GM19240 (cell line): ENCODE measurements at regions not wholly inside any gene's neighbourhood (a gene's known extent, or its start where the extent isn't known, plus 50 kb on each side); places are given as distances from the start of the nearest gene placed in this dataset.

Experiments
- DNase-seq: peaks from one replicate; pipeline ENCODE4 v3.0.0; 2011; ENCODE audit warnings: low spot score; ENCODE audit not compliant: insufficient read length

DNA sequence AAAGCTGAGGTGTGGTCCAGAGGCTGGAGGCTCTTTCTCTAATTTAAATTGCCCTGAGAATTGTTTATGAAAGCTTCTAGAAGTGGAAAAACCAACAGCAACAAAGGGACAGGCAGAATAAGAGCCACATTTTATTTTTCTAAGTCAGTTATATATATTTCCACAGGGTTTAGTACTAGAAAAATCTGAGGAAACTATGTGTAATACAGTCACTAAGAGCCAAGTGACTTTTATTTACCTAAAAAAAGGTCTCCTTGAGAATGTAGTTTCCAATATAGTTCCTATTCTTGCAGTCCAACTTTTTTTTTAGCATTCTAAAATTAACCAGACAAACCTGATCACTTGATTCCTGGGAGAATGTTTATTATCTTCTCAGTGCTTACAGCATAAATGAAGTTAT is 296.6 kb upstream of the MYOCD start:
- DNase-seq, result no peak

- DNase-seq, result no peak
Observed at GRCh38 chr17:12376276-12376675, 289.4 kb upstream of the MYOCD start.

- no peak for DNase-seq
Observed at GRCh38 chr17:12386225-12386624, 279.5 kb upstream of the MYOCD start.

DNA sequence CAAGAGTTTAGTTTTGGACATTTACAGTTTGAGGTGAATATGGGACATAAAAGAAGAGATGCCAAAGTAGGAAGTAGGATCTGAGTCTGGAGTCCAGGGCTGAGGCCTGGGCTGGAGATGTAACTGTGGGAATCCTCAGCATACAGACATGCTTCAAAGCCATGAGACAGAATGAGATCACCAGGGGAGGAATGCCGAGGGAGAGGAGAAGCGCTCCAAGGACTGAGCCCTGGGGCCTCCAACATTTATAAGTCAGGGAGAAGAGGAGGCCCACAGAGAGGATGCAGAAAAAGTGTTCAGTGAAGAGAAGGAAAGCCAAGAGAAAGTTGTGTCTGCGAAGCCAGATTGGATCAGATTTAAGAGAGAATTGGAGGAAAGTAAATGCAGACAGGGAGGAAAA is 277.5 kb upstream of the MYOCD start:
- DNase-seq, result no peak

DNA sequence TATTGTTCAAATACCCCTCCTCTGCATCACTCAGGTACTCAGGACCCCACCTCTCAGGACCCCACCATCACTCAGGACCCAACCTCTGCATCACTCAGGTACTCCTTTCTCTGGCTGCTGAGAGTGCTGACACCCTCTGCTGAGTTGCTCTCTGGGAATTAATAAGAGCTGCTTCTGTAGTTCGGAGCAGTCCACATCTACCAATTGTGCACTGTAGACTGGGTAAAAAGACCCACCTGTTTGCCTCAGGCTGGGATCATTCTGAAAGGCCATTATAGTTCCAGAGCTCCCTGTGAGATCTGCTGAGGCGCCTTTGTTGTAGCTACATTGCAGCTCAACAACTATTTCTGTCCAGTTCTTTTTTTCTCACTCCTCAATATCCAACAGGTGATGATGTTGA is 276.3 kb upstream of the MYOCD start:
- no peak for DNase-seq

DNA sequence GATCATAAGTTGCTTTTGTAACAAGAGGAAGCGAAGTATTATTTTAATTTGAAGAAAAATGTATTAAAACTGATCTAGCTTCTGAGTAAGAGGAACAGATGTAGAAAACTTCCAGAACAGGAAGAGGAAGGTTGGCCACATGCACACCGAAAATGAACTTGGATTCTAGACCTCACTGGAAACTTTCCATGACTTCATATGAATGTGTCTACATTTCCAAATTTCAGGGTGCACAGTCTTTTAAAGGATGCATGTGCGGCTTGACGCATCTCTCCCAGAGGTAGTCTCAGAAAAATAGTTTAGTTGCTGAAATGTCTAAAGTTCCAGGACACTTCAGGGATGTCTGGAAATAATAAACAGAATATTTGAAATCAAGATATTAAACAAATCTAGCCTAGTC is 275.1 kb upstream of the MYOCD start:
- DNase-seq, result no peak

DNA sequence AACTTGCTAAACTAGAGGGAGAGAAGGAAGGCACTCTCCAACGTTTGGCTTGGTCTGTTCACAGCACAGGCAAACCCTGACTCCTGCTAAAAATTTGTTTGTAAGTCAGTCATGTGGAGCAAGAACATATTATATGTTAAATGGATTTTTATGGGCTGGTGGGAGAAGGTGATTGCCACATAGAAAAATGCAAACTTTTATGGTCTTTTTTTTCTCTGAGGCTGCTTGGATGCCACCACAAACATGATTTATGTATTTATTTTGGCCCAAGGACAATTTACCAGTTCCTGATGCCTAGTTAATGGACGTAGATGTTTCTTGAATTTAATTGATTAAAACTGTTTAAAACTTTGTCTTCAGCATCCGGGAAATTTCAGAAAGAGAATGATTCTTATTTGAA is 274.2 kb upstream of the MYOCD start:
- no peak for DNase-seq

- no peak for DNase-seq
Observed at GRCh38 chr17:12395733-12396354, 269.8 kb upstream of the MYOCD start.

DNA sequence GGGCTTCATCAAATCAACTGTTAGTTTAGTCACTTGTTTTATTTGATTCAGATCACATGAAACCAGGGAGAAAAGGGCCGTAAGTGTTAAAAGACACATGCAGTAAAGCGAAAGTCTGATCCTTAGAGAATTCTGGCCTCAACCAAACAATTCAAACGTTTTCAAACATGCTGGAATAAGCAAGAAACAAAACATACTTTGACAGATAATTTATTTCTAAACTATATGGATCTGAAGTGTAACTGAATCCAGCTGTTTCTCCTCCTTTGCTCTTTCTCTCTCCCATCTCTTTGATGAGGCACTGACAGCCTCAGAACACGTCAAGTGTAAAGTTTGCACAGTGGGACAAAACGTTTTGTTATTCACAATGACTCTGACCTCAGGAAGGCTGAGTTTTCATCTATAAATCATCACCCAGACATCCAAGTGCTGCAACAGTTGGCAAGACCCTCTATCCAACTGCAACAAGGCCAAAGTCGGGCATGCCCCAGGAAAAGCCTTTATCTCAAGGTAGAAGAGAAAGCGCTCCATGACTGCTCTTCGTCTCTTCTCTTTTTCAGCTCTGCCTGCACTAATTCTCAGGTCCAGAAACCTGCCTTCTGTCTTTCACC is 267.1 kb upstream of the MYOCD start:
- DNase-seq, result no peak

- no peak for DNase-seq
Observed at GRCh38 chr17:12402963-12403622, 262.6 kb upstream of the MYOCD start.

GRCh38 chr17:12403881-12404398 is 261.8 kb upstream of the MYOCD start:
- no peak for DNase-seq

GRCh38 chr17:12406623-12407215 is 259.0 kb upstream of the MYOCD start:
- no peak for DNase-seq

GRCh38 chr17:12407495-12408252 is 258.0 kb upstream of the MYOCD start:
- no peak for DNase-seq

DNA sequence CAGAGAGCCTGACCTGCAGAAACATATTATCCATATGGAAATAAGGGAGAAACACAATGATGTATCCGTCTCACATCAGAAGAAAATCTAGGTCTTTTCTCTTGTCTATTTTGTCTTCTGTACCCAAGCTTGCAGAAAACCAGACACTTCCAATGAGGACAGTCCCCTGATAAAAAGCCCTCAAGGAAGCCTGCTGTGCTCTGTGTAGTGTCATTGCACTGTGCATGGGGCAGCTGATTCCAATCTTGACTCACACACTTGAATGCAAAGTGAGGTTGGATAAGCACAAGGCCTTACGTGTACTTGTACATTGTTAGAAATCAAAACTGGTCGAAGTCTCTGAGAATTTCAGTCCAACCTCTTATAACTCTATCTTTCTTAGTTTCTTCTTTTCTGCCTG is 256.6 kb upstream of the MYOCD start:
- DNase-seq, result no peak

- DNase-seq, result no peak
Observed at GRCh38 chr17:12410717-12411116, 255.0 kb upstream of the MYOCD start.

DNA sequence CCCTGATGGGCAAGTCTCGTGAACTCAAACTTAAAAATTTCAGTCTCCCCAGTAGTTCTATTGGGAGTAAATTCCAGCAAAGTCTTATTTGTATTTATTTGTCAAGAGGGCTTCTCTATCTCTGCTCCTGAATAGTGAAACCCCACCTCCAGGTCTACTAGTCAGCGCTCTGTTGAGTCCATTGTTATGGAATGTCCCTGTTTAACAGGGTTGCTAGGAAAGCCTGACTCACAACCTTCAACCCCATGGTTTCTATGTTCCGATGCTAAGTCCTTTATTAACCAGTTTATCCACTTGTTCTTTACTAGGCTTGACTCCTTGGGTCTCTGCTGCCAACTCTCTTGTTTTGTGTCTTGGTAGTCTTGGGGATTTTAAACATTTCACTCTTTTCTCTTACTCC is 250.7 kb upstream of the MYOCD start:
- no peak for DNase-seq

- no peak for DNase-seq
Observed at GRCh38 chr17:12421077-12421476, 244.6 kb upstream of the MYOCD start.

DNA sequence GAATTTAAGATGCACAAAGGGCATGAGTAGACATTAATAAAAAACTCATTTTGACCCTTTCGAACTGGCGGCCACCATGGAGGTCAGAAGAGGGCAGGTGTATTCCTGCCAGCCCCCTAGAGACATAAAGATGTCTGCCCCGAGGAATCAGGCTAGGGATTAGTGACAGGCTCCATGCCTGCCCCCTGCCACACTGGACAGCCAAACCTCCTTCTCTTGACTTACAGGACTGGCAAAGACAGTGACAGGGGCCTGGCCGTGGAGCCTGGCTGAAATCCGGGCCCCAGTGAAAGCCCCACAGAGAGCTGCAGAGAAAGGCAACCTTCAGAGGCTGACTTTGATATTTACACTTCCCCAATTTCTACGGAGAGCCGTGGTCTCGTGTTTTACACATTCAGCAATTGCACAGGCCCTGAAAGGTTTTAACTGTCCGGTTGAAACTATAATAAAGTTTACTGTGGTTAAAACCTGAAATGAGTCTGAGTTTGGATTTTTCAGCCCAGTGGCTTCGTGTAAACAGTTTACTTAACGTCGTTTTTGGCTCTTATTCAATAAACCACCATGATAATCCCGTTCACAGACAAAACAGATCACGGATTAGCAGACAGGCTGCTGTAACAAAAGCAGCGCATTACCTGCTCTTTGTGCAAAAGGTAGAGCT is 243.9 kb upstream of the MYOCD start:
- DNase-seq, result no peak

GRCh38 chr17:12422651-12423050 is 243.0 kb upstream of the MYOCD start:
- DNase-seq, result no peak

DNA sequence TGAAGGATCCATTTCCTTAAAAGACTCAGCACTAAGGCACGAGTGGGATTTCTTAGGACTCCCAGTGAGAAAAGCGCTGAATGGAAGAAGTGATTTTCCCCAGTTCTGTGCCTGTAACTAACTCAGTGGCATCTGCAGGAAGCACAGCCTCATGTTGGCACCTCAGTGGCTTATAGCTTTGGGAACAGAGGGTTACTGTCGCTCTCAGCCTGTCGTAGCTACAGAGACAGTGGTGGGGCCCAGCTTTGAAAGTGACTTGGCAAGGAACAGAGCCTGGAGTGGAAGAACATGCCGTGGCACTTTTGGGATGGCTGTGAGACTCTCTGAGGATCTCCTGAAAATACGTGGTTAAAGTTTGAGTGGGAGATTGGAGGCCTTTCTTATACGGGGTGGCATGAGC is 242.4 kb upstream of the MYOCD start:
- DNase-seq, result no peak

DNA sequence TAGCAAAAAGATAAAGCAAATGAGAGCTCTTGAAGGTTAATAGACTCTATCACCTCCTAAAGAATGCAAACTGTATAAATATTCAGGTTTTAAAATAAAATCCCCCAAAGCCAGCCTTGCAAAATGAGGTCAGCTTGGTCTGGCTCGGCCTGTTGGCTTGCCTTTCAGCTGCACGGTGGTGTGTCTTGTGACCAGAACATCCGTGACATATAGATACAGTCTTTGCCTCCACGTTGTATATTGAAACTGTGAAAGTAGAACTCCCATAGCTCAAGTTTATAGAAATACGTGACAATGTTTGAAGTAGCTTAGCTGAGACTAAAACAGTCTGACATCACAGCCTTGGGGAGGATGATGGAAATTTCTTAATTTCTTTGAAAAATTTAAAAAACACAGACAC is 236.6 kb upstream of the MYOCD start:
- DNase-seq, result no peak
